Kidney (tissue), 13 donors: ENCODE measurements at regions not wholly inside any gene's neighbourhood (a gene's known extent, or its start where the extent isn't known, plus 50 kb on each side); places are given as distances from the start of the nearest gene placed in this dataset.

ENCODE experiments used
- DNase-seq, 5 donors: peaks; one replicate each; pipeline ENCODE4 v3.0.0-alpha.2; 2013 to 2020
- FAIRE-seq: peaks from 2 replicates; lab custom pipeline; 2012; peaks lifted over from hg19 to GRCh38; lab: Jason Lieb, UNC
- H3K27ac ChIP-seq, 2 donors: one replicate each; pipeline ENCODE4 v1.7.0; 2013; ENCODE audit warnings: low read depth in 2 of 2, low read length in 2 of 2, inconsistent platforms in 1 of 2
- H3K27me3 ChIP-seq: one replicate; pipeline ENCODE4 v1.7.1; 2013; ENCODE audit warnings: low read length, inconsistent platforms; ENCODE audit not compliant: control insufficient read depth, insufficient read depth
- H3K36me3 ChIP-seq, 3 donors: one replicate each; pipeline versions ENCODE4 v1.7.0 to v1.7.1; 2013; ENCODE audit warnings: low read length in 3 of 3, control low read depth in 1 of 3, inconsistent platforms in 1 of 3; ENCODE audit not compliant: insufficient read depth in 3 of 3, control insufficient read depth in 2 of 3
- H3K4me1 ChIP-seq, 3 donors: one replicate each; pipeline versions ENCODE4 v1.7.0 to v1.7.1; 2013; ENCODE audit warnings: low read length in 3 of 3, inconsistent platforms in 1 of 3, low read depth in 1 of 3; ENCODE audit not compliant: control insufficient read depth in 2 of 3, insufficient read depth in 2 of 3
- H3K4me3 ChIP-seq, 3 donors: one replicate each; pipeline versions ENCODE4 v1.7.0 to v1.8.1; 2013; ENCODE audit warnings: low read length in 3 of 3, control low read depth in 1 of 3, inconsistent platforms in 1 of 3
- H3K9ac ChIP-seq, 3 donors: one replicate each; pipeline versions ENCODE4 v1.7.0 to v1.7.1; 2013; ENCODE audit warnings: low read length in 3 of 3, control low read depth in 1 of 3, inconsistent platforms in 1 of 3
- H3K9me3 ChIP-seq, 3 donors: one replicate each; pipeline versions ENCODE4 v1.7.0 to v1.7.1; 2013; ENCODE audit warnings: low read length in 3 of 3, control low read depth in 1 of 3, inconsistent platforms in 1 of 3; ENCODE audit not compliant: control insufficient read depth in 2 of 3, insufficient read depth in 1 of 3
- CTCF ChIP-seq: IDR thresholded peaks from 3 replicates; pipeline ENCODE4 v1.5.1; 2012; ENCODE audit warnings: mild to moderate bottlenecking, moderate library complexity, borderline replicate concordance; ENCODE audit not compliant: insufficient read depth; ENCODE audit errors: extremely low read depth
- intact Hi-C: fragments of 100-400 bp; cut with DNase I; formaldehyde crosslinking; loops from one replicate; pipeline ENCODE4 v1.11.1; 2022
- donor health status: control.
- donor health status: control.
- donor health status: control.
- donor health status: control.
- donor health status: control.
- donor health status: DM: yes; HTN: yes; CAD: no.
- donor health status: Normal renal cell carcinoma (clear cell type).

- Histone ChIP-seq H3K27me3 (no peaks in the 10 kb centered on the region), H3K9me3 (no peaks in the 10 kb centered on the region), H3K9ac (no peak overlapping the region), H3K36me3 (no peaks in the 10 kb centered on the region), H3K27ac (no peak overlapping the region), H3K4me3 (no peak overlapping the region), H3K4me1 (no peaks in the 10 kb centered on the region)
- TF ChIP-seq CTCF = no peak
- intact Hi-C loops = no loop called here
- DNase-seq (no peak), FAIRE-seq (no peak)
These were observed 70.9 kb upstream of the HLA-E start for GRCh38 chr6:30418448-30418847.

- no peaks in the 10 kb centered on the region for H3K27me3 ChIP-seq
- TF ChIP-seq CTCF = no peak
- H3K36me3 ChIP-seq = no peaks in the 10 kb centered on the region
- intact Hi-C loops = no loop called here
- no peaks in the 10 kb centered on the region for H3K4me1 ChIP-seq
- no peaks in the 10 kb centered on the region for H3K9me3 ChIP-seq
- H3K9ac ChIP-seq = no peak overlapping the region
- DNase-seq = no peak
- no peak overlapping the region for H3K4me3 ChIP-seq
- no peak for FAIRE-seq
- H3K27ac ChIP-seq = no peak overlapping the region
These were observed 64.8 kb upstream of the HLA-E start for GRCh38 chr6:30424549-30424948.
